ENCODE measurements at regions not wholly inside any gene's neighbourhood (a gene's known extent, or its start where the extent isn't known, plus 50 kb on each side); places are given as distances from the start of the nearest gene placed in this dataset.

DNA sequence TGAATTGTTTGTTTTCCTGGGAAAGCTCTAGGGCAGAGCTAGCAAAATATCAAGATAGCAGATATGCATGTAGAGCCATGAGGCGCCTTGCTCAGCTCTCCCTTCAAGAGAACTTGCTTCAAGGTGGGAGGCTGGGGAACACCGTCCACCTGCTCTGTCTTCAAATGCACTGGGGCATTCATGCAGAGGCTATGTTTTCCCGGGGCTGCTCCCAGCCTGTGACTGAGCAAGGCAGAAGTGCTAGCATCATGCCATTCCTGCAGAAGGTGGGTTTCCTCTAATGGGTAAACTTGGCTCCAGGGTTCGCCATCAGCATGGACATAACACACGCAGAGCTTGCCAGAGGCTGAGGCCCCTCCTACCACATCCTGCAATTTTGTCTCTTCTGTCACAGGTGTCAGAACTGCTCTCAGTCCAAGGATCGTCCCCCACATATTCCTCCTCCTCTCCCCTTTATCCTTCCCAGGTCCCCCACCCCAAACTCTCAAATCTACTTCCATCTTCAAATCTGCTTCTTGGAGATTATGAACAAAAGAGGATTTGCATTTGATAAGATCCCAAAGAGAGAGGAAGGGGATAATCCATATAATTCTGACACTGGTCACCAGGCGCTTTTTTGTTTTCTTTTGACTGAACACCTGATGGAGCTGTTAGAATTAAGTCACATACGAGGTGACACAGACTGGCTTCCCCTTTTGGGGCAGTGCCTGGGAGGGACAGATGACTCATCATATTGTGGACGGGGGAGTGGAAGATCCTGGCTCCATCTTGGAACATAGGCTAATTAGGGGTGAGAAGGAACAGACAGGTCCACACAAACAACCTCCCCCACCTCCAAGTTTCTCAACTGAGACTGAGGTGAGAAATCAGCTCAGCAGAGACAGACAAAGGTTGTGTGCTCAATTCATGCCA, 85.0 kb upstream of the TAF11L2 start:
- Histone ChIP-seq H4K20me1 (replicated peaks; ENCODE audit: control insufficient read depth, insufficient read depth, low read length) (no peaks in the 10 kb centered on the region), H2AFZ (ENCODE audit: low read depth, low read length) (peak overlapping the region; percentile 48; the same call in 1 of the 2 replicates), H3K9me1 (ENCODE audit: control insufficient read depth, insufficient read depth, low read length) (no peaks in the 10 kb centered on the region), H3K4me3 (no peak overlapping the region), H3K9me3 (replicated peaks; ENCODE audit: control insufficient read depth, insufficient read depth, low read depth, low read length) (no peaks in the 10 kb centered on the region), H3K27me3 (ENCODE audit: control insufficient read depth in 2 of 2, insufficient read depth in 2 of 2, low read length in 2 of 2) (no peaks in the 10 kb centered on the region), H3K79me2 (ENCODE audit: control insufficient read depth, insufficient read depth, low read length) (no peaks in the 10 kb centered on the region), H3K36me3 (ENCODE audit: control insufficient read depth, insufficient read depth, low read length) (no peaks in the 10 kb centered on the region), H3K27ac (ENCODE audit: extremely low read depth, low read depth, low read length) (no peak overlapping the region), H3K9ac (ENCODE audit: insufficient read depth in 1 of 2, low read depth in 2 of 2, low read length in 2 of 2) (no peak overlapping the region), H3K4me1 (replicated peaks in 1 of 2; ENCODE audit: control insufficient read depth in 2 of 2, insufficient read depth in 2 of 2, low read length in 2 of 2) (no peaks in the 10 kb centered on the region; a peak in 2 of 5 replicates), H3K4me2 (ENCODE audit: insufficient read depth, low read length) (0 out of 2 replicates have a peak overlapping the region, but pooled peaks have one; percentile 7)
- DNase-seq (ENCODE audit: extremely low read depth in 1 of 4, low spot score in 3 of 4) (peak in 3 of 4 experiments; percentile 16 to 30 (median 17)), ATAC-seq (peak; percentile 88), FAIRE-seq (peak; percentile 35)
- no TSS peak for BruUV-seq (replicated peaks)
- 3% methylated on average over 9 of the region's 9 CpGs for WGBS (ENCODE audit: insufficient coverage, low coverage, missing lambda C conversion rate)
- intact Hi-C loops (cut with micrococcal nuclease) (no loop called here), in situ Hi-C loops (cut with MboI) (no loop called here)
- ChIA-PET POLR2A (interaction anchor here (0.6 to 1.2 kb wide), 2 partner anchors 20 to 1236 kb away, joined by 4 to 5 read pairs; no protein-coding TSS in a partner anchor), CTCF (ENCODE audit: low intra/inter-chr PET ratio) (no interaction called here)
- TF ChIP-seq, protein P1, sequence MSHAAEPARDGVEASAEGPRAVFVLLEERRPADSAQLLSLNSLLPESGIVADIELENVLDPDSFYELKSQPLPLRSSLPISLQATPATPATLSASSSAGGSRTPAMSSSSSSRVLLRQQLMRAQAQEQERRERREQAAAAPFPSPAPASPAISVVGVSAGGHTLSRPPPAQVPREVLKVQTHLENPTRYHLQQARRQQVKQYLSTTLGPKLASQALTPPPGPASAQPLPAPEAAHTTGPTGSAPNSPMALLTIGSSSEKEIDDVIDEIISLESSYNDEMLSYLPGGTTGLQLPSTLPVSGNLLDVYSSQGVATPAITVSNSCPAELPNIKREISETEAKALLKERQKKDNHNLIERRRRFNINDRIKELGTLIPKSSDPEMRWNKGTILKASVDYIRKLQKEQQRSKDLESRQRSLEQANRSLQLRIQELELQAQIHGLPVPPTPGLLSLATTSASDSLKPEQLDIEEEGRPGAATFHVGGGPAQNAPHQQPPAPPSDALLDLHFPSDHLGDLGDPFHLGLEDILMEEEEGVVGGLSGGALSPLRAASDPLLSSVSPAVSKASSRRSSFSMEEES (CRISPR knock-in tag; IDR thresholded peaks at IDR 0.05) = no peak
- peak; percentile 59 for TF ChIP-seq FOSL1 (tag; conservative IDR thresholded peaks at IDR 0.05)
- no peak for TF ChIP-seq CBX1 (IDR thresholded peaks at IDR 0.05; ENCODE audit: low read depth)
- TF ChIP-seq MAFF (IDR thresholded peaks at IDR 0.05; ENCODE audit: low read length) = peak; percentile 92
- TF ChIP-seq NFIC (IDR thresholded peaks at IDR 0.05) = no peak
- TF ChIP-seq JUNB (CRISPR knock-in tag; conservative IDR thresholded peaks at IDR 0.05) = peak; percentile 80
- TF ChIP-seq, protein P2, sequence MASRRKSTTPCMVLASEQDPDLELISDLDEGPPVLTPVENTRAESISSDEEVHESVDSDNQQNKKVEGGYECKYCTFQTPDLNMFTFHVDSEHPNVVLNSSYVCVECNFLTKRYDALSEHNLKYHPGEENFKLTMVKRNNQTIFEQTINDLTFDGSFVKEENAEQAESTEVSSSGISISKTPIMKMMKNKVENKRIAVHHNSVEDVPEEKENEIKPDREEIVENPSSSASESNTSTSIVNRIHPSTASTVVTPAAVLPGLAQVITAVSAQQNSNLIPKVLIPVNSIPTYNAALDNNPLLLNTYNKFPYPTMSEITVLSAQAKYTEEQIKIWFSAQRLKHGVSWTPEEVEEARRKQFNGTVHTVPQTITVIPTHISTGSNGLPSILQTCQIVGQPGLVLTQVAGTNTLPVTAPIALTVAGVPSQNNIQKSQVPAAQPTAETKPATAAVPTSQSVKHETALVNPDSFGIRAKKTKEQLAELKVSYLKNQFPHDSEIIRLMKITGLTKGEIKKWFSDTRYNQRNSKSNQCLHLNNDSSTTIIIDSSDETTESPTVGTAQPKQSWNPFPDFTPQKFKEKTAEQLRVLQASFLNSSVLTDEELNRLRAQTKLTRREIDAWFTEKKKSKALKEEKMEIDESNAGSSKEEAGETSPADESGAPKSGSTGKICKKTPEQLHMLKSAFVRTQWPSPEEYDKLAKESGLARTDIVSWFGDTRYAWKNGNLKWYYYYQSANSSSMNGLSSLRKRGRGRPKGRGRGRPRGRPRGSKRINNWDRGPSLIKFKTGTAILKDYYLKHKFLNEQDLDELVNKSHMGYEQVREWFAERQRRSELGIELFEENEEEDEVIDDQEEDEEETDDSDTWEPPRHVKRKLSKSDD (conservative IDR thresholded peaks at IDR 0.05; ENCODE audit: low read length) = no peak
- no peak for TF ChIP-seq RUNX1 (IDR thresholded peaks at IDR 0.05; ENCODE audit: low read depth)
- 0 out of 2 replicates have a peak, but pooled peaks have one; percentile 27 for TF ChIP-seq BACH1 (tag; IDR thresholded peaks at IDR 0.05)
- no peak for TF ChIP-seq KAT2B (IDR thresholded peaks at IDR 0.05; ENCODE audit: low read depth, low read length)
- TF ChIP-seq KLF10 (CRISPR knock-in tag; IDR thresholded peaks at IDR 0.05) = no peak
- peak in 1 of 2 experiments; percentile 72; a peak in 2 of 4 replicates for TF ChIP-seq SRF (CRISPR knock-in tag; IDR thresholded peaks at IDR 0.05)
- peak; percentile 5; the same call in 1 of the 2 replicates for TF ChIP-seq L3MBTL2 (IDR thresholded peaks at IDR 0.05)
- peak; percentile 91 for TF ChIP-seq C11orf30 (IDR thresholded peaks at IDR 0.05; ENCODE audit: low read depth)
- TF ChIP-seq, protein P3, sequence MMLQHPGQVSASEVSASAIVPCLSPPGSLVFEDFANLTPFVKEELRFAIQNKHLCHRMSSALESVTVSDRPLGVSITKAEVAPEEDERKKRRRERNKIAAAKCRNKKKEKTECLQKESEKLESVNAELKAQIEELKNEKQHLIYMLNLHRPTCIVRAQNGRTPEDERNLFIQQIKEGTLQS (IDR thresholded peaks at IDR 0.05) = peak; percentile 88
- TF ChIP-seq, protein P3 (CRISPR knock-in tag; conservative IDR thresholded peaks at IDR 0.05) = no peak

All from K562 (cell line).